ENCODE measurements at regions not wholly inside any gene's neighbourhood (a gene's known extent, or its start where the extent isn't known, plus 50 kb on each side); places are given as distances from the start of the nearest gene placed in this dataset.
"Not testable (repeated sequence)": the region's sequence is repeated elsewhere in the genome, so short reads cannot be mapped to it uniquely, and the experiment has no call there.

GRCh38 chrX:13448941-13449340, 120.5 kb upstream of the EGFL6 start:
- no peak for DNase-seq (ENCODE audit: low read depth)
- TF ChIP-seq CTCF (IDR thresholded peaks at IDR 0.05; ENCODE audit: insufficient read depth, low read length, poor library complexity, severe bottlenecking) = no peak
- H3K4me3 ChIP-seq (ENCODE audit: low read depth, low read length) = no peak overlapping the region
- H3K27me3 ChIP-seq (ENCODE audit: control insufficient read depth, insufficient read depth, low read length) = peaks cover 2% of the 10 kb centered on the region
- no peaks in the 10 kb centered on the region for H3K36me3 ChIP-seq (ENCODE audit: control insufficient read depth, insufficient read depth, low read length)

- H3K27me3 ChIP-seq (ENCODE audit: control insufficient read depth, insufficient read depth, low read length); H3K4me3 ChIP-seq (ENCODE audit: low read depth, low read length); DNase-seq (ENCODE audit: low read depth); H3K36me3 ChIP-seq (ENCODE audit: control insufficient read depth, insufficient read depth, low read length): not testable (repeated sequence)
These were observed 121.8 kb upstream of the ATXN3L start for GRCh38 chrX:13441608-13442007.

GRCh38 chrX:13440176-13440575, 120.3 kb upstream of the ATXN3L start:
- DNase-seq (ENCODE audit: low read depth) = no peak

GRCh38 chrX:13433298-13433605, 113.4 kb upstream of the ATXN3L start:
- H3K27me3 ChIP-seq (ENCODE audit: control insufficient read depth, insufficient read depth, low read length) = no peaks in the 10 kb centered on the region
- DNase-seq (ENCODE audit: low read depth) = no peak

More at GRCh38 chrX:13440176-13440575, 120.3 kb upstream of the ATXN3L start:
- Histone ChIP-seq H3K4me3 (ENCODE audit: low read depth, low read length) (no peak overlapping the region), H3K27me3 (ENCODE audit: control insufficient read depth, insufficient read depth, low read length) (no peaks in the 10 kb centered on the region), H3K36me3 (ENCODE audit: control insufficient read depth, insufficient read depth, low read length) (no peaks in the 10 kb centered on the region)
- no peak for TF ChIP-seq CTCF (IDR thresholded peaks at IDR 0.05; ENCODE audit: insufficient read depth, low read length, poor library complexity, severe bottlenecking)

GRCh38 chrX:13432414-13433297, 112.8 kb upstream of the ATXN3L start:
- TF ChIP-seq CTCF (IDR thresholded peaks at IDR 0.05; ENCODE audit: insufficient read depth, low read length, poor library complexity, severe bottlenecking) = no peak
- H3K36me3 ChIP-seq (ENCODE audit: control insufficient read depth, insufficient read depth, low read length) = no peaks in the 10 kb centered on the region
- H3K27me3 ChIP-seq (ENCODE audit: control insufficient read depth, insufficient read depth, low read length) = no peaks in the 10 kb centered on the region
- peak; percentile 88 for DNase-seq (ENCODE audit: low read depth)
- H3K4me3 ChIP-seq (ENCODE audit: low read depth, low read length) = no peak overlapping the region

More at GRCh38 chrX:13433298-13433605, 113.4 kb upstream of the ATXN3L start:
- no peak overlapping the region for H3K4me3 ChIP-seq (ENCODE audit: low read depth, low read length)
- no peaks in the 10 kb centered on the region for H3K36me3 ChIP-seq (ENCODE audit: control insufficient read depth, insufficient read depth, low read length)
- TF ChIP-seq CTCF (IDR thresholded peaks at IDR 0.05; ENCODE audit: insufficient read depth, low read length, poor library complexity, severe bottlenecking) = no peak

GRCh38 chrX:13430136-13430827, 110.4 kb upstream of the ATXN3L start:
- no peaks in the 10 kb centered on the region for H3K36me3 ChIP-seq (ENCODE audit: control insufficient read depth, insufficient read depth, low read length)
- H3K4me3 ChIP-seq (ENCODE audit: low read depth, low read length) = no peak overlapping the region
- no peaks in the 10 kb centered on the region for H3K27me3 ChIP-seq (ENCODE audit: control insufficient read depth, insufficient read depth, low read length)
- no peak for DNase-seq (ENCODE audit: low read depth)
- no peak for TF ChIP-seq CTCF (IDR thresholded peaks at IDR 0.05; ENCODE audit: insufficient read depth, low read length, poor library complexity, severe bottlenecking)
